Liver (tissue), 3 donors: ENCODE measurements at regions not wholly inside any gene's neighbourhood (a gene's known extent, or its start where the extent isn't known, plus 50 kb on each side); places are given as distances from the start of the nearest gene placed in this dataset.

ENCODE experiments used
- CTCF ChIP-seq: fragments of 150-350 bp; IDR thresholded peaks from 2 replicates; pipeline ENCODE4 v1.5.1; 2017; ENCODE audit warnings: improper control_type of control experiment, low read depth, low read length; ENCODE audit not compliant: missing input control
- EGR1 ChIP-seq, 2 donors: IDR thresholded peaks; 2 replicates each; pipeline ENCODE4 v1.6.1; 2016 to 2018; ENCODE audit warnings: antibody characterized with exemption in 2 of 2, low read depth in 2 of 2
- HNF4A ChIP-seq, 2 donors: conservative IDR thresholded peaks; 2 replicates each; pipeline ENCODE4 v1.6.1; 2016; ENCODE audit warnings: antibody characterized with exemption in 2 of 2, mild to moderate bottlenecking in 2 of 2
- HNF4G ChIP-seq: IDR thresholded peaks from 2 replicates; pipeline ENCODE4 v1.6.1; 2016; ENCODE audit warnings: antibody characterized with exemption
- MAX ChIP-seq: IDR thresholded peaks from 2 replicates; pipeline ENCODE4 v1.6.1; 2016; ENCODE audit warnings: antibody characterized with exemption
- RAD21 ChIP-seq, 2 donors: IDR thresholded peaks; 2 replicates each; pipeline ENCODE4 v1.6.1; 2016; ENCODE audit warnings: antibody characterized with exemption in 2 of 2, mild to moderate bottlenecking in 2 of 2
- TF ChIP-seq, protein P1 (sequence below): IDR thresholded peaks from 2 replicates; pipeline ENCODE4 v1.6.1; 2016; ENCODE audit warnings: antibody characterized with exemption
- donor health status: healthy.
- donor health status: healthy.

DNA sequence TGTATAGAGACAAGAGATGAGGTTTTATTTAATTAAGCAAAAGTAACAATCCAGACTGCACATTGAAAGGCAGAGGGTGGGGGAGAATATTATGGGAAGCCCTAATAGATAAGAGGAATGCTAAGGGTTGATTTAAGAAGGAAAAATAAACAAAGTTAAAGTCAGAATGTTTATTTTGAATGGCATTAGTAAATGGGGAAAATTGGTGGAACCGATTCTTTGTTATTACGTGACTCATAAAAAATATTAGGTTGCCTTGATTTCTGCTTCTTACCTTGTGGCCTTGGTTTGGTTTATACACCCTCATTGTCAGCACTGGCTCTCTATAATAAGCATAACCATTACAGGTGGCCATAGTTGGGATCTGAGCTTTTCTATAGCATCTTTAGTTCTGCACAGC lies 674.8 kb upstream of the CITED2 start:
- TF ChIP-seq CTCF (no peak), RAD21 (IDR thresholded peaks at IDR 0.05) (no peak), HNF4A (conservative IDR thresholded peaks at IDR 0.05) (no peak), EGR1 (IDR thresholded peaks at IDR 0.05; ENCODE audit: low read depth in 2 of 2) (no peak), HNF4G (no peak), MAX (no peak)
- TF ChIP-seq, protein P1, sequence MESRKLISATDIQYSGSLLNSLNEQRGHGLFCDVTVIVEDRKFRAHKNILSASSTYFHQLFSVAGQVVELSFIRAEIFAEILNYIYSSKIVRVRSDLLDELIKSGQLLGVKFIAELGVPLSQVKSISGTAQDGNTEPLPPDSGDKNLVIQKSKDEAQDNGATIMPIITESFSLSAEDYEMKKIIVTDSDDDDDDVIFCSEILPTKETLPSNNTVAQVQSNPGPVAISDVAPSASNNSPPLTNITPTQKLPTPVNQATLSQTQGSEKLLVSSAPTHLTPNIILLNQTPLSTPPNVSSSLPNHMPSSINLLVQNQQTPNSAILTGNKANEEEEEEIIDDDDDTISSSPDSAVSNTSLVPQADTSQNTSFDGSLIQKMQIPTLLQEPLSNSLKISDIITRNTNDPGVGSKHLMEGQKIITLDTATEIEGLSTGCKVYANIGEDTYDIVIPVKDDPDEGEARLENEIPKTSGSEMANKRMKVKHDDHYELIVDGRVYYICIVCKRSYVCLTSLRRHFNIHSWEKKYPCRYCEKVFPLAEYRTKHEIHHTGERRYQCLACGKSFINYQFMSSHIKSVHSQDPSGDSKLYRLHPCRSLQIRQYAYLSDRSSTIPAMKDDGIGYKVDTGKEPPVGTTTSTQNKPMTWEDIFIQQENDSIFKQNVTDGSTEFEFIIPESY: no peak
